OCI-M2 (cell line): ENCODE measurements at regions not wholly inside any gene's neighbourhood (a gene's known extent, or its start where the extent isn't known, plus 50 kb on each side); places are given as distances from the start of the nearest gene placed in this dataset.
"Not testable (repeated sequence)": the region's sequence is repeated elsewhere in the genome, so short reads cannot be mapped to it uniquely, and the experiment has no call there.

ENCODE experiments used
- DNase-seq: peaks from one replicate; lab custom pipeline; 2025; ENCODE audit not compliant: unreplicated experiment; lab: John Stamatoyannopoulos, UW

DNA sequence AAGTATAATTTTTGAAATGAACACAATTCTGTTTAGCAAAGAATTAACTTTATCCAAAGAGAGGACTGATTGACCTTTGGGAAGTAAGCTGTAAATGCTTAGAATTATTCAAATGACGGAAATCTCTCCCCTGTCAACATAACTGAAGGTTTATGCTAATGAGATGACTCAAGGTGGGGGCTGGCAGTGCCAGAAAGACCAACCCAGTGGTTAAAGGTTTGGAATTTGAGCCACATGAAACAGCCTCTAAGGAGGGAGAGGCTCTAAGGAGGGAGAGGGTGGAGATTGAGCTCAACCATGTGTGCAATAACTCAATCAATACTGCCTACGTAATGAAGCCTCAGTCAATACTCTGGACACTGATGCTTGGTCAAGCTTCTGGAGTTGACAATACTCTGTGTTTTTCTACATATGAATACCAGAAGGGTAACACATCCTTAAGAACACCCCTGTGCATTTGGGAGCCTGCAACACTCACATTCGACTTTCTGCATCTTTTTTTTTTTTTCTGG lies 123.4 kb upstream of the TENT5A start:
- DNase-seq, result no peak

DNA sequence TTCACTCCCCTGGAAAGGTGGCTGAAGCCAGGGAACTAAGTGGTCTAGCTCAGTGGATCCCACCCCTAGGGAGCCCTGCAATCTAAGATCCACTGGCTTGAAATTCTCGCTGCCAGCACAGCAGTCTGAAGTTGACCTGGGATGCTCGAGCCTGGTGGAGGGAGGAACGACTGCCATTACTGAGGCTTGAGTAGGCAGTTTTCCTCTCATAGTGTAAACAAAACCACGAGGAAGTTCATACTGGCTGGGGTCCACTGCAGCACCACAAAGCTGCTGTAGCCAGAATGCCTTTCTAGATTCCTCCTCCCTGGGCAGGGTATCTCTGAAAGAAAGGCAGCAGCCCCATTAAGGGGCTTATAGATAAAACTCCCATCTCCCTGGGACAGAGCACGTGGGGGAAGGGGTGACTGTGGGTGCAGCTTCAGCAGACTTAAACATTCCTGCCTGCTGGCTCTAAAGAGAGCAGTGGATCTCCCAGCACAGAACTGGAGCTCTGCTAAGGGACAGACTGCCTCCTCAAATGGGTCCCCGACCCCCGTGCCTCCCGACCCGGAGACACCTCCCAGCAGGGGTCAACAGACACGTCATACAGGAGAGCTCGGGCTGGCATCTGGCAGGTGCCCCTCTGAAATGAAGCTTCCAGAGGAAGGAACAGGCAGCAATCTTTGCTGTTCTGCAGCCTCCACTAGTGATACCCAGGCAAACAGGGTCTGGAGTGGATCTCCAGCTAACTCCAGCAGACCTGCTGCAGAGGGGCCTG lies 117.4 kb upstream of the TENT5A start:
- DNase-seq, result not testable (repeated sequence)

DNA sequence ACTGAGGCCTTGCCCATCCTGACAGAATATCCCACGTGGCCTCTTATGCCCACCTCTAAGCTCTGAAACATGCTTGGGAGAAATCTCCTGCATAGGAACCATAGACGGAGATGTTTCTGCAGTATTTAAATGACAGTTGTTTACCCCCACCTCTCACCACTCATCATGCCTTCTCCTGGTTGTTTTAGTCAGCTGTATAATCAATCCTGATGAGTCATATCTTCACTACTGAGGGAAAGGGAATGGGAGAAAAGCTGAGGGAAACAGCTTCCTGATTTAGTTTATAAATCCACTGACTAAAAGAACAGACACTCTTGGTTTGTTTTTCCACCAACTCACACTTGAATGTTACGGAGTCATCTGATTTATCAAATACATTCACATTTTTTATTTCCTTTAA lies 113.2 kb upstream of the TENT5A start:
- DNase-seq, result no peak

DNA sequence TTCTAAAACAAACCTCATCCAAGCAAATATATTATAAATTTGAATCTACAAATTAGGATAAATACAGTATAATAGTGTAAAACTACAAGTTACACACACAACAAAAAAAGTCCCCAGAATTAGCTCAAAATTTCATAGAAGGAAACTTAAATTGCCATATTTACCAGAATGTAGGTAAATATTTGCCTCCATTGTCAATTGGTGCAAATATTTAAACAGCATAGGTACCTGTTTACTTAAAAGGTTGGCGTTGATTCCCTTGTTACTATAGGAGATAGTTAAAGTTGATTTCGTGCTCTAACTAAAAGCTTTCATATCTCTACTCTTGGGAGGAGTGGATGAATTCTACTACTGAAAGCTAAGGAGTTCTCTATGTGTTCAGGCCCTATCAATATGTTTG lies 111.6 kb upstream of the TENT5A start:
- no peak for DNase-seq

DNA sequence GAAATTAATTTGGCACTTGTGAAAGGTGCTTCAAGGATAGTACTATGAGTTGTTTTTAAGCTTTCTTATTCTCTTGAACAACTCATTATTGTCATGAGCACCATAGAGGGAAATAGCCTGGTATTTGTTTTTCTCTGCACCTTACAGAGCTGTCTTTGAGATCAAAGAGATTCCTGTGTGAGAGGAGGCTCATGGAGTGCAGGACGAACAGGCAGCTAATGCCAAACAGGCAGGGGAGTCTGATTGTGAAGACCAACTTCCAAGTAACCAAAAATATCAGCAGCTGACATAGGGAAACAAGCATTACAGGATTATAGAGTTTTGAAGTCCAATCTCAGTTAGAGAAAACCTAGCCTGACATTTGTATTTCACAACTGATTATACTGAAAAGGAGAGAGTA lies 110.6 kb upstream of the TENT5A start:
- DNase-seq, result no peak

DNA sequence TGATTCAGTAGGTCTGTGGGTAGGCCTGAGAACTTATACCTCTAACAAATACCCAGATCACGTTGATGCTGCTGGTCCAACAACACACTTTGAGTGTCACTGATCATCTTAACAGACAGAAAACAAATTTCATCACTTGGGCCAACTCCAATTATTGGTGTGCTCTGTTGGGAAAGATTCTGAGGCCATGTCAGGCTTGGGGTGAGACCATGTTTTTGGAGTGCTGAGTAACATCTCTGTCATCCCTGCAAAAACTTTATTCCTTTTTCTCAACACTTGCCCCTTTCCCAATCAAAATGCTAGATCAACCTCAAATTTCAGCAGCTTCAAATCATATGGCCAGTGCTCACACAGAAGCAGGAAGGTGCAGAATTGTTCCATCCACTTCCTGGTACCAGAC lies 108.8 kb upstream of the TENT5A start:
- no peak for DNase-seq

- no peak for DNase-seq
Measured at GRCh38 chr6:81859884-81860283, 107.4 kb upstream of the TENT5A start.

DNA sequence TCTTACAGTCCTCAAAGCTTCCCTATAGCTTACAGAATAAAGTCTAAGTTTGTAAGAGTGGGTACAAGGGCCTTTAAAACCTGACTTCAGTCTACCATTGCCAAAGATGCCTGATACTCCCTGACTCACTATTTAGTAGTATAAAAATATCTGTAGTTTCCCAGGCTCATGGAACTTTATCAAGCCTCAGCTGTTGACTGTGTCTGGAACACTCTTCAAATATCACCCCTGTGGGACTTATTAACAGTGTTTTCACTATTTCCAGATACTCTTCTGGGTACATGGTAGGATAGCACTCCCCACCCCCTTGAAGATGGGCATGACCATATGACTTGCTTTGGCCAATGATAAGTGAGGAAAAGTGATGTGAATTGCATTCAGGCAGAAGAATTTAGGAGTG lies 105.3 kb upstream of the TENT5A start:
- no peak for DNase-seq

DNA sequence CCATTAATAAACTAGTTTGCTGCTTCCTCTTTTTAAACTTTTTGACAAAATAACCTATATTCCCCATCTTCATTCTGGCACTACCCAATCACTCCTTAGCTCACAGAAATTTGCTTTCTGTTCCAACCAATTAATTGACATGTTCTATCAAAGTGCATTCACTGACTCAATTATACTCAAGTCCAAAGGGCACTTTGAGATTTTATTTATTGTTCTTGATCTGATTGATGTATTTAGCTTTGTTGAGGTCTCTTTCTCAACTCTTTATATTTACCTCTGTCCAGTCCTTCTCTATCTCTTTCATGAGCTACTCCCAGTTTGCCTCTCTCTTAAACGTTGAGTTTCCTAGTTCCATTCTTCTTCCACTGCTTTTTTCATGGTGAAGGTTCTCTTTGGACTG lies 104.4 kb upstream of the TENT5A start:
- DNase-seq, result no peak

GRCh38 chr6:81854474-81854873 lies 102.0 kb upstream of the TENT5A start:
- DNase-seq, result no peak

DNA sequence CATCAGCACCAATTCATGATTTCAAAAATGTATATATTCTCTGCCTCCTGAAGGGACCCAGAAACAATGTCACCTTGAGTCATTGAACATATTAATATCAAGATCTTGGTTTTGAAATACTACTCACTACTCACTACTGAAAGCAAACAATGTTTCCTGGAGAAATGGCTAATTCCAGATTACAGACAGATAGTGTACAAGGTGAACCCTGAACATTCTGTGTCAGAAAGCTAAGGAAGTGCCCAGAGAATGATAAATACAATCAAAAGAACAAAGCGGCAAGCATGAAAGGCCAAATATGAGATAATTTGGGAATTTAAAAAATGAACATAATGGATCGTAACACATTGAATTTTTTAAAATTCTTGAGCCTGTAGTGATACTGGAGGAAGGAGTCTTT lies 101.5 kb upstream of the TENT5A start:
- no peak for DNase-seq

- DNase-seq, result no peak
Measured at GRCh38 chr6:81849248-81849647, 96.8 kb upstream of the TENT5A start.

- no peak for DNase-seq
Measured at GRCh38 chr6:81847866-81848265, 95.4 kb upstream of the TENT5A start.

- DNase-seq, result no peak
Measured at GRCh38 chr6:81844686-81845085, 92.2 kb upstream of the TENT5A start.

DNA sequence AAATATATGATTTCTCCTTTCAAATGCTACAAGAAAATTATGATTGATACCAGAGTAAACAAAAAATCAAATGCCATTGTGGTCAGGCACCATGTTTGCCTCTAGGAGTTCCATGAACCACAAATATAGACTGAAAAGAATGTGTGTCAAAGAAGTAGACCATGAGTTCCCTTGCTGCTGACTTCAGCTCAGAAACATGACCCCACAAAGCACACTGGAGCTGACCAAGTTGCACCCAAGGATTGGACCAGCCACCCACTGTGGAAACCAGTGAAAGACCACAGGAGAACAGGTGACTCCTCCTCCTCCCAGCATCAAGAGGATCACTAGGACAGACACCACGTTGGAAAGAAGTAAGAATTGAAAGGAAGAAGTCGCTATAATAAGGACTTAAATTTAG lies 90.8 kb upstream of the TENT5A start:
- DNase-seq, result no peak

- DNase-seq, result no peak
Measured at GRCh38 chr6:81842254-81842653, 89.8 kb upstream of the TENT5A start.

DNA sequence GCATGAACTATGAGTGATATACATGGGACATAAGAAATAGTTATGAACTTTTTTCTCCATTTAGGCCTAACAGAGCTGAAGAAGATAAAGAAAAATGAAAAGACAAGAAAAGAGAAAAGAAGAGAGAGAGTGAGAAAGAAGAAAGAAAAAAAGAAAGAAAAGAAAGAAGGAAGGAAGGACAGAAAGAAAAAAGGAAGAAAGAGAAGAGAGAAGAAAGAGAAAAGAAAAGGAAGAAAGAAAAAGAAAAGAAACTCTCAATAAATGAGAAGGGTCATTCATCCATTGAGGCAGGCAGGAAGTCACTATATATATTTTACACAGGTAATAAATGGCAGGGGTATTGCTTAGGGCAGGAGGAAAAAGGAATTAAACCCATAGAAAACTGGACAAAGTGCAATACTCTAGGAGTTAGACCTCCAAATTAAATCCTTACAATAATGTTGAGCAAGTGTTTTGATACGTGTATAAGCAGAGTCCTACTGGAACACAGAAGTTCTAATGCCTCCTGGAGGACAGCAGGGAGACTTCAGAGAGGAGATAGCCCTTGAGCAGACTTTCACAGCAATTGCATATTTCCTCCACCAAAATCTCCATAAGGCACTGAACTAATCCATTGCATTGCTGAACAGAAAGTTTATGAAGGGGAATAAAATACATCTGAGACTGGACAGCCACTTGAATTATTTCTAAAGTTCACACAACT lies 86.4 kb upstream of the TENT5A start:
- DNase-seq, result no peak

DNA sequence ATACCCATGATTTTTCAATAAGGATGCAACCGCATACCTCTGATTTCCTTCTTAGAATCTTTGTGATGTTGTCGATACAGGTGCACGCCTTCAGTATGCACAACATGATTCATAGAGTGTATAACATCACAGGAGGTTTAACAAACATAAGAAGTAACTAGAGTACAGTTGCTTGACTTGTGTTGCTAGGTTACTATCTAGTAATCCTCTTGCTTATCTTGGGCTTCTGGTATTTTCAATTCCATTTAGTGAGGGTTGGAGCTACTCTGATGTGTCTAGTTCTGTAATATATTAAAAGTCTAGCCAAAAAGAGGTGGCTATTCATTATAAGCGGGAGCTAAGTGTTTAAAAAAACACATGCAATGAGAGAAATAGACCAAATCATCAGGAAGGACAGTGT lies 85.5 kb upstream of the TENT5A start:
- DNase-seq, result no peak

GRCh38 chr6:81834141-81834681 lies 81.7 kb upstream of the TENT5A start:
- peak; percentile 66 for DNase-seq

GRCh38 chr6:81832304-81832703 lies 79.8 kb upstream of the TENT5A start:
- no peak for DNase-seq

DNA sequence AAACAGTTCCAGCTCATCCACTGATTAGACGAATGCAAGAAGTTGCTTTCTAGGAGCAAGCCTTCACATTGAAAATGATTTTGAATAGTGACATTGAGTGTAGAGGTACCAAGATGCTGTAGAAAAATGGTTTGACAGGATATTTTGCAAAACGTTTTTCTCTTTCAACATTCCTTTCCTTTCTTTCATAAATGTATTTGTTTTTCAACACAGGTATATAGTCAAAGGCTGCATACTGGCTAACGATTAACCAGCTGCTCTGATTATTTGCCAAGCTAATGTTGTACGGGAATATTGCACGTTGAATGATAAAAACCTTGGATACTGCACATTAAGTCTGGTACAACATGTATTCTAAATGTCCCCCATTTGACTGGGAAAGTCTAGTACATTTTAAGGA lies 78.8 kb upstream of the TENT5A start:
- no peak for DNase-seq

DNA sequence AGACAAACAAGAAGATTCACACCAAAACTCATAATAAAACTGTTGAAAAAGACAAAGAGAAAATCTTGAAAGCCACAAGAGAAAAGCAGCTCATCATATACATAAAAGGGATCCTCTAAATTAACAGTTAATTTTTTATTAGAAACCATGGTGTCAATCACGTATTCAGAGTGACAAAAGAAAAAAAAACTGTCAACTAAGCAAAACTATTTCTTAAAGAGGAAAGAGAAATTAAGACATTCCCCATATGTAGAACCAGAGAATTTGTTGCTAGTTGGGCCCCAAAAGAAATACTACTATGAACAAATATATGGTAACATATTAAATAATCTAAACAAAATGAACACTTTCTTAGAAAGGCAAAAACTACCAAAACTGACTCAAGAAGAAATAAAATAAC lies 74.3 kb upstream of the TENT5A start:
- DNase-seq, result no peak
